ENCODE measurements at regions not wholly inside any gene's neighbourhood (a gene's known extent, or its start where the extent isn't known, plus 50 kb on each side); places are given as distances from the start of the nearest gene placed in this dataset.

DNA sequence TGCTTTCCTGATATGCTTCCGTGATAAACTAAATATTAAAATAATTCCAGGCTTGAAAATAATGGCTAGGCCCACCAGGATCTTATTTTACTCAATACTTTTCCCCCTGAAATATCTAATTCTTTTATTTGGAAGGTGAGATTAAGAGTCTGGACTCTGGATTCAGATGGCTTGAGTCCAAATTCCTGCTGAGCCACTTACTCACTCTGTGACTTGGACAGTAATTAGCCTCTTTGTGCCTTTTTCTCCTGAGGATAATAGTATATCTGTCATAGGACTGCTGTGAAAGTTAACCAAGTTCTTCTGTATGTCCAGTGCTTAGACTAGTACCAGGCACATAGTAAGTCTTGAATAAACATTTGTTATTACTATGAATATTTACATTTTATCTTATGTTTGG lies 127.3 kb upstream of the ERBB4 start:
- Histone ChIP-seq H3K9me2 (replicated peaks; ENCODE audit: insufficient read depth, low read length) (no peaks in the 10 kb centered on the region), H4K20me1 (ENCODE audit: insufficient read depth, low read length) (no peaks in the 10 kb centered on the region)

DNA sequence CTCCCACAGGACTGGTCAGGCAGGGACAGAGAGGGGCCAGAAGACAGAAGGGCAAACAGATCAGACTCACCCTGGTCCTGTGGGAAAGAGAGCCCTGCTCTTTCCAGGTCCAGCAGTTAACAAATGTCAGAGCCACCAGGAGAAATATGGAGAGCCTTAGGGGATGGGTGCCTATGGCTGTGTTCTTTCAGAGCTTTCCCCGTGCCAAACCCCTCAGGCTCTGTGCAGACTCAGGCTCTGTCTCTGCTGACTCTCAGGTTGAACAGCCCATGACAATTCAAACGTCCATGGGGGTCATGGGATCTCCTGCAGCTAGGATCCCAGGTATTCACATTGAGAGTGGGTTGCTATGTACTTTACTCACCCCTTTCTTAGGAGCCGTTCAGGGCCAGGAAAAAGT lies 120.8 kb upstream of the ERBB4 start:
- H2AFZ ChIP-seq (ENCODE audit: low read length): no peak overlapping the region
- TF ChIP-seq, protein P1, sequence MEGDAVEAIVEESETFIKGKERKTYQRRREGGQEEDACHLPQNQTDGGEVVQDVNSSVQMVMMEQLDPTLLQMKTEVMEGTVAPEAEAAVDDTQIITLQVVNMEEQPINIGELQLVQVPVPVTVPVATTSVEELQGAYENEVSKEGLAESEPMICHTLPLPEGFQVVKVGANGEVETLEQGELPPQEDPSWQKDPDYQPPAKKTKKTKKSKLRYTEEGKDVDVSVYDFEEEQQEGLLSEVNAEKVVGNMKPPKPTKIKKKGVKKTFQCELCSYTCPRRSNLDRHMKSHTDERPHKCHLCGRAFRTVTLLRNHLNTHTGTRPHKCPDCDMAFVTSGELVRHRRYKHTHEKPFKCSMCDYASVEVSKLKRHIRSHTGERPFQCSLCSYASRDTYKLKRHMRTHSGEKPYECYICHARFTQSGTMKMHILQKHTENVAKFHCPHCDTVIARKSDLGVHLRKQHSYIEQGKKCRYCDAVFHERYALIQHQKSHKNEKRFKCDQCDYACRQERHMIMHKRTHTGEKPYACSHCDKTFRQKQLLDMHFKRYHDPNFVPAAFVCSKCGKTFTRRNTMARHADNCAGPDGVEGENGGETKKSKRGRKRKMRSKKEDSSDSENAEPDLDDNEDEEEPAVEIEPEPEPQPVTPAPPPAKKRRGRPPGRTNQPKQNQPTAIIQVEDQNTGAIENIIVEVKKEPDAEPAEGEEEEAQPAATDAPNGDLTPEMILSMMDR (IDR thresholded peaks at IDR 0.05; ENCODE audit: low read length): no peak
- TF ChIP-seq EZH2phosphoT487 (IDR thresholded peaks at IDR 0.05; ENCODE audit: low read length): no peak
- TF ChIP-seq EZH2 (optimal IDR thresholded peaks at IDR 0.05; ENCODE audit: low read depth, low read length): no peak

More for the DNA sequence above, 127.3 kb upstream of the ERBB4 start:
- no peaks in the 10 kb centered on the region for H3K79me2 ChIP-seq (ENCODE audit: low read length)
- no peak for DNase-seq
- H3K4me3 ChIP-seq (ENCODE audit: low read length): no peak overlapping the region
- H3K4me2 ChIP-seq (ENCODE audit: low read depth, low read length): no peak overlapping the region
- H3F3A ChIP-seq (ENCODE audit: insufficient read depth, low read length): no peaks in the 10 kb centered on the region
- no peaks in the 10 kb centered on the region for H3K9me3 ChIP-seq (replicated peaks; ENCODE audit: insufficient read depth, low read length)
- no peaks in the 10 kb centered on the region for H3K4me1 ChIP-seq (ENCODE audit: low read length)
- H2AFZ ChIP-seq (ENCODE audit: low read length): no peak overlapping the region
- TF ChIP-seq, protein P1 (IDR thresholded peaks at IDR 0.05; ENCODE audit: low read length): no peak
- no peak for TF ChIP-seq EZH2phosphoT487 (IDR thresholded peaks at IDR 0.05; ENCODE audit: low read length)
- TF ChIP-seq EZH2 (optimal IDR thresholded peaks at IDR 0.05; ENCODE audit: low read depth, low read length): no peak
- H3K27ac ChIP-seq (ENCODE audit: low read length): no peak overlapping the region
- no peaks in the 10 kb centered on the region for H3K36me3 ChIP-seq (replicated peaks; ENCODE audit: insufficient read depth, low read length)
- no peak overlapping the region for H3K9ac ChIP-seq (ENCODE audit: low read length)
- no peaks in the 10 kb centered on the region for H3K27me3 ChIP-seq (replicated peaks; ENCODE audit: insufficient read depth, low read length)

DNA sequence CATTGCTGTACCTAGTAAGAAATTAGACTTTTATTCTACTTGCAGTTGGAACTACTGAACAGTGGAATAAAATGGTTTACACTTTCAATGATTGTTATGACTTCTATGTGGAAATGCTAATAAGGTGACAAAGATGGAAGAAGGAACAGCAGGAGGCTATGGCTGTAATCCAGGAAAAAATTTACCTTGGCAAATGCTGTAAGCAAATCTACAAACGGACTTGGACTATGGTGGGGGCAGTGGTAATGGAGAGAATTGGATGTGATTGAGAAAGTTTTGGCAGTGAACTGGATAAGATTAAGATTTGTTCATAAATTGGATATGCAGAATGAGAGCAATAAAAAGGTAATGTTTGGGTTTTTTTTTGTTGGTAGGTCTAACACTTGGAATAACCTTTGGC lies 111.0 kb upstream of the ERBB4 start:
- Histone ChIP-seq H3F3A (ENCODE audit: insufficient read depth, low read length) (no peaks in the 10 kb centered on the region), H3K36me3 (replicated peaks; ENCODE audit: insufficient read depth, low read length) (no peaks in the 10 kb centered on the region), H3K9me2 (replicated peaks; ENCODE audit: insufficient read depth, low read length) (no peaks in the 10 kb centered on the region), H4K20me1 (ENCODE audit: insufficient read depth, low read length) (no peaks in the 10 kb centered on the region), H3K4me3 (ENCODE audit: low read length) (no peak overlapping the region), H3K79me2 (ENCODE audit: low read length) (no peaks in the 10 kb centered on the region), H3K4me1 (ENCODE audit: low read length) (no peaks in the 10 kb centered on the region), H3K9me3 (replicated peaks; ENCODE audit: insufficient read depth, low read length) (no peaks in the 10 kb centered on the region), H3K27ac (ENCODE audit: low read length) (no peak overlapping the region), H3K9ac (ENCODE audit: low read length) (no peak overlapping the region), H2AFZ (ENCODE audit: low read length) (no peak overlapping the region), H3K27me3 (replicated peaks; ENCODE audit: insufficient read depth, low read length) (no peaks in the 10 kb centered on the region), H3K4me2 (ENCODE audit: low read depth, low read length) (no peak overlapping the region)
- DNase-seq: no peak
- TF ChIP-seq EZH2phosphoT487 (IDR thresholded peaks at IDR 0.05; ENCODE audit: low read length) (no peak), EZH2 (optimal IDR thresholded peaks at IDR 0.05; ENCODE audit: low read depth, low read length) (no peak)
- TF ChIP-seq, protein P1 (IDR thresholded peaks at IDR 0.05; ENCODE audit: low read length): no peak

More for the DNA sequence above, 120.8 kb upstream of the ERBB4 start:
- no peak overlapping the region for H3K9ac ChIP-seq (ENCODE audit: low read length)
- H3F3A ChIP-seq (ENCODE audit: insufficient read depth, low read length): no peaks in the 10 kb centered on the region
- H3K4me1 ChIP-seq (ENCODE audit: low read length): no peaks in the 10 kb centered on the region
- no peak for DNase-seq
- no peak overlapping the region for H3K27ac ChIP-seq (ENCODE audit: low read length)
- no peaks in the 10 kb centered on the region for H3K27me3 ChIP-seq (replicated peaks; ENCODE audit: insufficient read depth, low read length)
- no peaks in the 10 kb centered on the region for H3K36me3 ChIP-seq (replicated peaks; ENCODE audit: insufficient read depth, low read length)
- H3K9me3 ChIP-seq (replicated peaks; ENCODE audit: insufficient read depth, low read length): no peaks in the 10 kb centered on the region
- no peaks in the 10 kb centered on the region for H3K9me2 ChIP-seq (replicated peaks; ENCODE audit: insufficient read depth, low read length)
- no peaks in the 10 kb centered on the region for H4K20me1 ChIP-seq (ENCODE audit: insufficient read depth, low read length)
- no peak overlapping the region for H3K4me2 ChIP-seq (ENCODE audit: low read depth, low read length)
- no peaks in the 10 kb centered on the region for H3K79me2 ChIP-seq (ENCODE audit: low read length)
- no peak overlapping the region for H3K4me3 ChIP-seq (ENCODE audit: low read length)

All from MM.1S (cell line).